SK-N-MC (cell line): ENCODE measurements at regions not wholly inside any gene's neighbourhood (a gene's known extent, or its start where the extent isn't known, plus 50 kb on each side); places are given as distances from the start of the nearest gene placed in this dataset.

Source experiments
- DNase-seq: peaks from one replicate; pipeline ENCODE4 v3.0.0-alpha.2; 2011; ENCODE audit warnings: low read depth, low spot score
- H3K27ac ChIP-seq: fragments of 200-600 bp; sonication (generic); 2 replicates; pipeline ENCODE4 v1.5.1; 2016; ENCODE audit warnings: mixed run types
- H3K36me3 ChIP-seq: fragments of 200-600 bp; sonication (generic); 2 replicates; pipeline ENCODE4 v1.6.1; 2017; ENCODE audit warnings: antibody characterized with exemption, low read length, mixed read lengths; ENCODE audit not compliant: insufficient read depth
- H3K4me3 ChIP-seq: fragments of 200-600 bp; sonication (generic); 2 replicates; pipeline ENCODE4 v1.5.1; 2016
- H3K9ac ChIP-seq: fragments of 200-600 bp; sonication (generic); 2 replicates; pipeline ENCODE4 v1.8.0; 2017; ENCODE audit warnings: mixed run types, mixed read lengths; ENCODE audit not compliant: insufficient read length
- H3K9me3 ChIP-seq: fragments of 200-600 bp; sonication (generic); 2 replicates; pipeline ENCODE4 v1.6.1; 2017; ENCODE audit warnings: low read depth, mild to moderate bottlenecking, antibody characterized with exemption, low read length, moderate library complexity, mixed read lengths
- EZH2 ChIP-seq: fragments of 200-600 bp; sonication (generic); IDR thresholded peaks from one replicate; pipeline ENCODE4 v1.6.1; 2017; ENCODE audit warnings: antibody characterized with exemption
- FOXP2 ChIP-seq: optimal IDR thresholded peaks from 2 replicates; pipeline ENCODE3; 2011; ENCODE audit warnings: mild to moderate bottlenecking, moderate library complexity; ENCODE audit not compliant: insufficient read depth; ENCODE audit errors: extremely low read length, control extremely low read depth
- POLR2AphosphoS5 ChIP-seq: IDR thresholded peaks from 2 replicates; pipeline ENCODE4 v1.6.1; 2012; ENCODE audit warnings: mild to moderate bottlenecking, low read depth, low read length, borderline replicate concordance

DNA sequence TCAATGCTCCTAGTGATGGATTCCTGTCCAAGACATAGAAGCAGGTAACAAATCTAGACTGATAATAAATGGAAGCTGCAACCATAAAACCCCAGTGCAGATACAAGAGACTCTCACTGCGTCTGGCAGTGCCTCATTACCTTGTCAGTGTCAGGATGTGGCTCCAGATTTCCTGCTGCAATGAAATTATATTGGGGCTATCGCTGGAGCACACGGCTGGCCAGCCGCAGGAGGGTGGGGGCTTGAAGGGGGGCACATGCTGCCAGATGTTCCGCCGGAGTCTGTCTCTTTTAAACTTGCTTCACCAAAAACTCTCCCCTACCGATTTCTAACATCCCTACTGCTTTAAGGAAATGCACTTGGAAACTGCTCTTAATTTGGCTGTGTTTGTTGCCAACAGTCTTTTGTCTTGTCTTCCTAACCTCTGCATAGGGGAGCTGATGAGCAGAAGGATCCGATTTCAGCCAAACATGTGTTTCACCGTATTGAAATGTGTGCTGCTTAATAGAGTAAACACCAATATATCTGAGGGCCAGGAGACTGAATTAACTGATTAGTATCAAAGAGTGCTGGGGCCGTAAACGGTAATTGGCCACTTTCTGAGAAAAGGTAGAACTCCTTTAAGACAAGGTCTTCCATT lies 102.2 kb upstream of the EXOC2 start:
- TF ChIP-seq EZH2: no peak
- Histone ChIP-seq H3K36me3 (no peaks in the 10 kb centered on the region), H3K9me3 (no peaks in the 10 kb centered on the region), H3K27ac (no peak overlapping the region), H3K9ac (no peak overlapping the region), H3K4me3 (no peak overlapping the region)
- DNase-seq: no peak

GRCh38 chr6:793261-793660 lies 100.3 kb upstream of the EXOC2 start:
- TF ChIP-seq FOXP2 (no peak), POLR2AphosphoS5 (no peak), EZH2 (no peak)
- Histone ChIP-seq H3K36me3 (no peaks in the 10 kb centered on the region), H3K9ac (no peak overlapping the region), H3K27ac (no peak overlapping the region), H3K9me3 (no peaks in the 10 kb centered on the region), H3K4me3 (no peak overlapping the region)
- no peak for DNase-seq

DNA sequence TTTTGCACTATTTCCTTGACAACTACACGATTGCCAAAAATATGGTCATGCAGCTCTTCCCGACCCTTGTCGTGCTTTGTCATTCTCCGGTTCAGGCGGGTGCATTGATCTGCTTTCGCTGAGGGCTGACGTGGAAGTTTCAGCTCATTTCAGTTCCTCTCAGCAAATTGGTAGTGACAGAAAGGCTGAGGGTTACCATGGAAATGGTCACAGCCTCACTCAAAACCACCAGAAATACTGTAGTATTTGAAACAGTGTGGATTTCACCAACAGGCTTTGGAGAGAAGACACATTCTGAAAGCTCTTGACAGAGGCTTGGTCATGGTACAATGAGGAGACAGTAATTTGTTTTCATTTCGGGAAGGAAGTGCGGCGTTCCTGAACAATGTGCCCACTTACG lies 99.7 kb upstream of the EXOC2 start:
- no peak overlapping the region for H3K27ac ChIP-seq
- H3K36me3 ChIP-seq: no peaks in the 10 kb centered on the region
- no peak for TF ChIP-seq EZH2
- DNase-seq: no peak
- H3K9me3 ChIP-seq: no peaks in the 10 kb centered on the region
- H3K9ac ChIP-seq: no peak overlapping the region
- H3K4me3 ChIP-seq: no peak overlapping the region

DNA sequence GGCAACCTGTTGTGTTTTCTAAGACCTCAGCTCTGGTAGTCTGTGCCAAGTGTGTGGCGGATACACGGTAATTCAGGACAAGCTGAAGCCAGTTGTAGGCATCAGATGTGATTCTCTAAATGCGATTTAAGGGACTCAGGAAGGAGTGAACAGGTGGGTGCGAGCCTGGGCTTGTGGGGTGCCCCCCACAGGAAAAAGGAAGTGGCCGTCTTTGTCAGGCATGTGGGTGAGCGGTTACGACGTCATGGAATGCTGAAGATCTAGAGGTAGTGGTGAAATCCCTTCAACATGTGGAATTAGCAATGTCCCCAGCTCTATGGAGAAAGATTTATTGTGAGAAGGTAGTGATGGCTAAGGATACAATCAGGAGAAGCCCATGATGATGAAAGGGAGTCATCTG lies 95.1 kb upstream of the EXOC2 start:
- Histone ChIP-seq H3K9me3 (no peaks in the 10 kb centered on the region), H3K36me3 (no peaks in the 10 kb centered on the region), H3K4me3 (no peak overlapping the region), H3K27ac (no peak overlapping the region), H3K9ac (no peak overlapping the region)
- no peak for DNase-seq
- no peak for TF ChIP-seq EZH2
- no peak for TF ChIP-seq FOXP2
- no peak for TF ChIP-seq POLR2AphosphoS5

DNA sequence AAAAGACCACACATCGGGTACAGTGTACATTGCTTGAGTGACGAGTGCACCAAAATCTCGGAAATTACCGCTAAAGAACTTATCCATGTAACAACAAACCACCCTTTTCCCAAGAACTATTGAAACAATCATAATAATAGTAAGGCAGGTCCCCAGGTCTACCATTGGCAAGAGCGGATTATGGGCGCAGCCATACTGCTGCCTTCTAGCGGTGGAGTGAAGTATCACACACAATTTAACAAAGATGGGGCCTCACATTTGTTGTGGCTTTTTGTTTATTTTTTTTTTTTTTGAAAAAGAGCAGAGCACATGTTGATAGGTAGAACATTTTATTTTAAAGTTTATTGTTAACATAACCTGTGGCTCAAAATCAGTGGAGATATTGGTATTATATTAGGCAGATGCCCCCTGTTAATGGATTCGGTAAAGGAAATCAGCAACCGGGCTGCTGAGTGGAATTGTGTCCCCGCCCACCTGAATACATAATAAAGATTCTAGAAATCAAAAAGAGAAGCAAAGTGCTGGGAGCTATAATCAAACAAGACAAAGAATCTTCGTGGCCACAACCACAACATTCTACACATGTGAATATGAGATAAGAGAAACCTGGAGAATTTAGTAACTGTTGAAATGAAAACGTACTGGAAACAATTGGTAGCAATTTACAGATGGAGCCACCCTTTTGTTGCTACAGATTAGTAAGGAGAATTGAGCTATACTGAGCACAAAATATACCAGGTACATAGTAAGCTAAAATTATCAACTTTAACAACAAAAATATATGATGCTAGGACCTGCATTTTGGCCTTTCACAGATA lies 94.2 kb upstream of the EXOC2 start:
- no peaks in the 10 kb centered on the region for H3K9me3 ChIP-seq
- H3K9ac ChIP-seq: no peak overlapping the region
- no peak overlapping the region for H3K27ac ChIP-seq
- TF ChIP-seq POLR2AphosphoS5 (no peak), EZH2 (no peak), FOXP2 (no peak)
- no peak overlapping the region for H3K4me3 ChIP-seq
- no peaks in the 10 kb centered on the region for H3K36me3 ChIP-seq
- no peak for DNase-seq

DNA sequence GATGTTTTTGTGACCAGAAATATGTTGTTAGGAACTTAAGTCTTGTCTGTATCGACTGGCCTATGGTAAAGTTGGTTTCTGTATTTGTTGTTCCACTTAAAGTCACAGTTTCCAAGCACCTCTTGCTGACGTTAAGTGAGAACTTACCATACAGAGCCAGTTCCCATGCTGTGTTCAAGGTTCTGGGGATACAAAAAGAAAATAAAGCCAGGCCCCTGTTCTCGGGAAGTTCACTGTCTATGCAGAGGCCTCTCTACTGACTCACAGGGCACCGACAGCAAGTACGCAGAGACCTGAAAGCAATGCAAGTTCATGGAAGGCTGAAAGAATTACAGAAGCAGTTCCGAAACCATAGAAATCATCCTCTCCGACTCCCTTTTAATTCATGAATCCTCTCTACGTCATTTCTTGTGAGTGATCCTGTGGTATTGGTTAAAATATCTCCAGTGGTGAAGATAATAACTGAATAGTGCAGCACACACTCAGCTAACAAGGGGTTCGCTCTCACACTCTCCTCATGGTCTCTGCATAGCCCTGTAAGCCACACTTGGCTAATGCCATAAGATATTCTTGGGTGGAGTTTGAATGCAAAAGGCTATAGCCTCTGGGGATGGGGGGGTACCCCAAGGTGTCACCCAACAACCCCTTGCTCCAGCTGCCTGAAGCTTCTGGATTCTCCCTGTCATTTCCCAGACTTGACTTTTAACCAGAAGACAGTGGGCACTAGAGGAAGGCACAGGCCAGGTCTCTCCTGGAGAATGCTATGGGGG lies 91.2 kb upstream of the EXOC2 start:
- Histone ChIP-seq H3K27ac (no peak overlapping the region), H3K9ac (no peak overlapping the region), H3K9me3 (no peaks in the 10 kb centered on the region), H3K4me3 (no peak overlapping the region), H3K36me3 (no peaks in the 10 kb centered on the region)
- TF ChIP-seq POLR2AphosphoS5 (no peak), EZH2 (no peak), FOXP2 (no peak)
- DNase-seq: no peak

DNA sequence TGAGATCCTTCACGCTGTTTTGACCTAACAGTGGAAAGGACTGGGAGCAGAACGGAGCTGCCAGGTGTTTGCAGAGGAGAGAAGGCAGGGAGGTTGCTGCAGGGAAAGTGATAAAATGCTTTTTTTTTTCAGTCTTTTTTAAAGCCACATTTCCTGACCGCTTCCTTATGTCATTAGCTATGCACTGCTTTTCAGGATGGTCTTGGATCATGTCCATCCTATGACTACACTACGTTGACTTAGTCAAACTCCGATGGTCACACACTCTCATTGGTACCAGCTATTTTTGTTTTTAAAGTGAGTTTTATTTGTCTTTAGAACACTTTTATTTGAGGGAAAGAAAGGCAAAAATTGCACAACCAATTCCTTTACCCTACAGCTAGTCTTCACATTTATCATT lies 89.2 kb upstream of the EXOC2 start:
- no peak overlapping the region for H3K9ac ChIP-seq
- DNase-seq: no peak

DNA sequence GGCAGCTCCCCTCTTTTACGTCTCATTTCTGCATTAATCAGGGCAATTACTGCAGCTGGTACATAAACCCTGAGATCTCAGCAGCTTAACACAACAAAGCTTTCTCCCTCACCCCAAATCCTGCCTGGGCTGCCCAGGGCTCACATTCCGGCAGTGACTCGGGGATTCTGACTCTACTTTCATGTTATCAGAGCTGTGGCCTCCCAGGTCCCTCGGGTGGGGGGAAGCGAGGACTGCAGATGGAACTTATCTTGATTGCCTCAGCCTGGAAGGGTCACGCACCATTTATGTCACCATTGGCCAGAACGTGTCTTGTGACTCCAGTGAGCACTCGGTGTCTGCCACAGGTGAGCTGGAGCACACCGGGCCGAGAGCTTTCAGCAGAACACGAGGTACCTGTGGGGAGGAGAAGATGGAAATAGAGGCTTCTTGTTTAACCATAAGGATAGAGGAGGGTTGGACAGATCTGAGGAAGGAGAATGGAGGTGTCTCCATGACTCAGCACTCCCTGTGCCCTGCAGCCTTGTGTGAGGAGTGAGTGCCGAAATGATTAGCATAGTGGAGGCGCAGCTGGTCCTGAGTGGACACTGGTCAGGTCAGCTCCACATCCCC lies 88.5 kb upstream of the EXOC2 start:
- no peaks in the 10 kb centered on the region for H3K9me3 ChIP-seq
- no peak overlapping the region for H3K27ac ChIP-seq
- DNase-seq: no peak
- no peak overlapping the region for H3K4me3 ChIP-seq
- no peak for TF ChIP-seq FOXP2
- TF ChIP-seq POLR2AphosphoS5: no peak
- TF ChIP-seq EZH2: no peak
- no peaks in the 10 kb centered on the region for H3K36me3 ChIP-seq
- H3K9ac ChIP-seq: no peak overlapping the region

More for the DNA sequence above, 89.2 kb upstream of the EXOC2 start:
- H3K9me3 ChIP-seq: no peaks in the 10 kb centered on the region
- H3K4me3 ChIP-seq: no peak overlapping the region
- TF ChIP-seq POLR2AphosphoS5: no peak
- no peak for TF ChIP-seq EZH2
- TF ChIP-seq FOXP2: no peak
- no peak overlapping the region for H3K27ac ChIP-seq
- no peaks in the 10 kb centered on the region for H3K36me3 ChIP-seq
